C4-2B (cell line): ENCODE measurements at regions not wholly inside any gene's neighbourhood (a gene's known extent, or its start where the extent isn't known, plus 50 kb on each side); places are given as distances from the start of the nearest gene placed in this dataset.

ENCODE experiments used
- CTCF ChIP-seq: fragments of 450-650 bp; conservative IDR thresholded peaks from 2 replicates; pipeline ENCODE4 v1.5.1; 2017; ENCODE audit warnings: mild to moderate bottlenecking
- ZFX ChIP-seq: fragments of 450-650 bp; IDR thresholded peaks from 2 replicates; pipeline ENCODE4 v1.6.1; 2017

- TF ChIP-seq CTCF (no peak), ZFX (no peak)
These were observed 372.5 kb upstream of the B3GAT1 start for GRCh38 chr11:134784568-134784967.
